ENCODE measurements at regions not wholly inside any gene's neighbourhood (a gene's known extent, or its start where the extent isn't known, plus 50 kb on each side); places are given as distances from the start of the nearest gene placed in this dataset.

- TF ChIP-seq FOXM1 (IDR thresholded peaks at IDR 0.05; ENCODE audit: borderline replicate concordance) = no peak
- no peak for TF ChIP-seq TARDBP (IDR thresholded peaks at IDR 0.05)
- TF ChIP-seq ELF4 (IDR thresholded peaks at IDR 0.05) = no peak
- no peak for TF ChIP-seq SP1 (IDR thresholded peaks at IDR 0.05)
- TF ChIP-seq BHLHE40 (IDR thresholded peaks at IDR 0.05; ENCODE audit: borderline replicate concordance) = no peak
- no peak for TF ChIP-seq SUZ12 (IDR thresholded peaks at IDR 0.05)
- no peak for TF ChIP-seq HDGF (IDR thresholded peaks at IDR 0.05; ENCODE audit: borderline replicate concordance)
- TF ChIP-seq ARNT (IDR thresholded peaks at IDR 0.05) = no peak
- no peak for TF ChIP-seq FOXA1 (IDR thresholded peaks at IDR 0.05)
- TF ChIP-seq L3MBTL2 (conservative IDR thresholded peaks at IDR 0.05) = no peak
- TF ChIP-seq NFRKB (IDR thresholded peaks at IDR 0.05) = no peak
Observed at GRCh38 chr21:17976139-17976538, 157.0 kb upstream of the C21orf91 start.
